Left lobe of liver (tissue), 2 donors: ENCODE measurements at regions not wholly inside any gene's neighbourhood (a gene's known extent, or its start where the extent isn't known, plus 50 kb on each side); places are given as distances from the start of the nearest gene placed in this dataset.
"Not testable (repeated sequence)": the region's sequence is repeated elsewhere in the genome, so short reads cannot be mapped to it uniquely, and the experiment has no call there.

ENCODE experiments used
- ATAC-seq: fragments of 200-7000 bp; cut with Tn5 transposase; one replicate; pipeline ENCODE4 v1.9.1; 2020; ENCODE audit warnings: mild to moderate bottlenecking, moderate library complexity
- DNase-seq: peaks from one replicate; pipeline ENCODE4 v3.0.0-alpha.2; 2020; ENCODE audit warnings: low spot score
- donor health status: DM: no; HTN: no; CAD: no; lungs with moderate emphysema.
- donor health status: DM: no; HTN: yes; CAD: no.

DNA sequence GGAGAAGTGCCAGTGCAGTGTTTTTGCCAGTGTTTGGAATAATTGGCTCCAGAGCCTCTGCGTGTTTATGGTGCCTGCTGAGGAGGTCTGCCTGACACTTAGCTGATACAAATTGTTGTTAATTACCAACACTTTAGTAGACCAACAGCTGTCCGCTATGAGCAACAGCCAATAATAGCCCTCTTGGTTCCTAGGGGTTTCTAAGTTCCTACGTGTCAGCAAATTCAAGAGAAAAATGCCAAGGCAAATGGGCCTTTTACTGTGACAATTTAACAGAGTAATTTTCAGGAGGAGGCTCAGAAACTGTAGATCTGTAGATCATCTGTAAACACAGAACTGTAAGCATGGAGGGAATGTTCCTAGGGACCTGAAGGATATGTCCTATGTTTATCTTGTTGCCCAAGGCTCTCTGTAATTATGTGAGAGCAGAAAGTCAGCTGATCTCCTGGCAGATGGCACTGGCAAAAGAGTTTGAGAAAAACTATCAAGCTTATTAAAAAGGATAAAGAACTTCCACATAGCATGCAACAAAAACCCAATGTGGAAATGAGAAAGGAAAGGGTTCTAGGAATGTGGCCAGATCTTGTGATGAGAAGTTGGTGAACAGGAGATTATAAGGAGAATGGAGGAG, 157.7 kb downstream of the GJA1 start:
- DNase-seq (no peak), ATAC-seq (no peak)

DNA sequence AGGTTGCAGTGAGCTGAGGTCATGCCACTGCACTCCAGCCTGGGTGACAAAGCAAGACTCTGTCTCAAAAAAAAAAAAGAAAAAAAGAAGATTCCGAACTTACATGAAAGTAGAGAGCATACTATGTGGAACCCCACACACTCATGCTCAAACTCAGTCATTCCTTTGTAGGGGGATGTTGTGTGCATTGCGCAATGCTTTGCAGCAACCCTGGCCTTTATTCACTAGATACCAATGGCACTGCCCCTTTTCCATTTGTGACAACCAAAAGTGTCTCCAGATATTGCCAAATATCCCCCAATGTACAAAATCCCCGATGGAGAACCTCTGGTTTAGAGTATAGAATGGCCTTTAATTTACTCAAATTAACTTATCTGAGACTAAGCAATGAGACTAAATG, 158.6 kb downstream of the GJA1 start:
- DNase-seq, result no peak

DNA sequence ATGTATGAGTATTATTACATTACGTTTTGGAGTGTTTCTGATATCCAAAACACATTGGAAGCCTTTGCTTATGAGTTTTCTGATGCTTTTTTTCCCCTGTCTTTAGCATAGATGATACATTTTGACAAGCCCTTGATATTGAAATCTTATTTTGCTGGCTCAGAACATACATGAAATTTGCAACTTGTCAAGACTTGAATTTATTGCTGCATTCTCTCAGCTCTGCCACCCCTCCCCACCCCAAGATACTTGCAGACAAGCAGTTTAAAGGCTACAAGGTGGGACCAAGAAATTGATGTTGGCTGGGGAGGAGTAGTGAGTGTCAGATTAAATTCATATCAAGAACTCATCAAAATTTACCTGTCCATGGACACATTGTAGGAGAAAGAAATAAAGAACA, 160.2 kb downstream of the GJA1 start:
- no peak for DNase-seq
- ATAC-seq, result no peak

More for the DNA sequence above, 158.6 kb downstream of the GJA1 start:
- ATAC-seq, result no peak

DNA sequence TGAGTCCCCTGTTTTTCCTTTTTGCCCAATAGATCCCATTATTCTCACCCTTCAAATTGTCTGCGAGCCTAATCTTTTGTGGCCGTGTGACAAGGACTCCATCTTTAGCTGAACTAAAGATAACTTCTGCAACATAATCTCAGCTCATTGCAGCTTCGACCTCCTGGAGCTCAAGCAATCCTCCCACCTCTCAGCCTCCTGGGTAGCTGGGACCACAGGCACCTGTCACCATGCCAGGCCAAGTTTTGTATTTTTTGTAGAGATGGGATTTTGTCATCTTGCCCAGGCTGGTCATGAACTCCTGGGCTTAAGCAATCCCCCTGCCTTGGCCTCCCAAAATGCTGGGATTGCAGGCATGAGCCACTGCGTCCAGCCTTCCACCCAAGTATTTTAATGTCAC, 161.0 kb downstream of the GJA1 start:
- ATAC-seq, result no peak
- DNase-seq, result no peak

DNA sequence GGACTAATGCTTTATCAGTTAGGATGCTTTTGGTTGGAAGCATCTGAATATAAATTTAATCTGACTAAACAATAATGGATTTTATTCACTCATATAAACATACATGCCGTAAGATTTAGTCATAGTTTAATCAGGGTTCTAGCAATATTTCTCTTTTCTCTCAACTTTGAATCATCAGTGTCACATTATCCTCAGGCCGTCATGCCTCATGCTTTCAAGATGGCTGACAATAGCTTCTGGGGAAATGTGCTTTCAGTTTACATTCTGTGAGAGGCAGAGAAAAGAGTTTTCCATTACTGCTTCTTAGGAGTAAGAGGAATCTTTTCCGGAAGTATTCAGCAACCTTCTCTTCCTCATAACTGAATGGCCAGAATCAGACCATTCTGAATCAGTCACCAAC, 162.2 kb downstream of the GJA1 start:
- no peak for DNase-seq
- ATAC-seq, result no peak

DNA sequence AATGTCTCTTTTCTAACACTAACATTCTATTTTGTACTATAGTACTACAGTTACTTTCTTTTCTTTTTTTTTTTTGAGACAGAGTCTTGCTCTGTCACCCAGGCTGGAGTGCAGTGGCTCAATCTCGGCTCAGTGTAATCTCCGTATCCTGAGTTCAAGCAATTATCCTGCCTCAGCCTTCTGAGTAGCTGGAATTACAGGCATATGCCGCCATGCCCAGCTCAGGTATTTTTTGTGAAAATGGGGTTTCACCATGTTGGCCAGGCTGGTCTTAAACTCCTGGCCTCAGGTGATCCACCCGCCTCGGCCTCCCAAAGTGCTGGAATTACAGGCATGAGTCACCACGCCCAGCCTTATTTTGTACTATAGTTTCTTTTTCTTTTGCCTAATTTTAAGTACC, 163.9 kb downstream of the GJA1 start:
- ATAC-seq, DNase-seq: not testable (repeated sequence)

DNA sequence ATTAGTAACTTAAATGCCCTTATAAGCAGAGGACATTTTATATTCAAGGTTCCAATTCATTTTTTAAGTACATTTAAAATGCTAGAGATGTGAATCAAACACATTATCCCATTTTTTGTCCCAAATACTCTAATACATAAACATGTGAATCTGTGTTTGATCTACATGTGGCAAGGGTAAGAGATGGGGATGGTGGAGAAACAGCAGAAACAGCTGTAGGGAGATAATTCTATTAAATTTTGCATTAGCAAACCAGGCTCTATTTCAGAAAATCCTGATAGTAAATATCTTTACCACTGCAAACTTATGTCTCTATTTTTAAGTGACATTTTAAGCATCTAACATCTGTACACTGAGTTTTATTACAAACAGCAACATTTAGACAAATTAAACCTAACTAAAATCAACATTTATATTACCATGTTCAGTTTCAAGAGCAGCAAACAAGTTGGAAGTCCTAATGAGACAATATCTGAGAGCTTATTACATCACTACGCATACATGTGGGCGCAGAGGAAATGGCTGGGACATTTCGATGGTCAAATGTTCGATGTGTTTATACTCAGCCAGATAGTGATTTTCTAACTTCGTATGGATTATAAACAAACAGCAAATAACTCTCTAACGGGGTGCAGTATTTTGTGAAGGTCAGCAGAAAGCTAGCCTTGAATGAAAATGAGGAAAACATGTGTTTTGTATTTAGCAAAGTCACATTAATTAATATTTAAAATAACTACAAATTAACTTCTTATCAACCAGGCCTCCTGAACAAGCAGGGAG, 165.1 kb downstream of the GJA1 start:
- ATAC-seq (no peak), DNase-seq (no peak)

DNA sequence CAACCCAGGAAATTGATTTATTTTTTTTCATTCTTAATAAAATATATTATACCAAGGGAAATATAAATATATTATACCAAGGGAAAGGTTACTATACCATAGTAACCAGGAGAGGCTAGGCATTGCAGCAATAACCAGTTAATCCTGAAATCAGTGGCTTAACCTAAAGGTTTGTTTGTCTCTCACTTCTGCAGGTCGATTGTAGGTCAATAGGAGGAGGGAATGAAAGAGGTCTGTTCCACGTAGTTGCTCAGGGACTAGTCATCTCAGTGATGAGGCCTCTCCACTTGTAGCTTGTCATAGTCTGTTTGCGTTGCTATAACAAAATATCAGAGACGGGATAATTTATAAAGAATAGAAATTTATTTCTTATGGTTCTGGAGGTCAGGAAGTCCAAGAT, 168.0 kb downstream of the GJA1 start:
- ATAC-seq (no peak), DNase-seq (no peak)

DNA sequence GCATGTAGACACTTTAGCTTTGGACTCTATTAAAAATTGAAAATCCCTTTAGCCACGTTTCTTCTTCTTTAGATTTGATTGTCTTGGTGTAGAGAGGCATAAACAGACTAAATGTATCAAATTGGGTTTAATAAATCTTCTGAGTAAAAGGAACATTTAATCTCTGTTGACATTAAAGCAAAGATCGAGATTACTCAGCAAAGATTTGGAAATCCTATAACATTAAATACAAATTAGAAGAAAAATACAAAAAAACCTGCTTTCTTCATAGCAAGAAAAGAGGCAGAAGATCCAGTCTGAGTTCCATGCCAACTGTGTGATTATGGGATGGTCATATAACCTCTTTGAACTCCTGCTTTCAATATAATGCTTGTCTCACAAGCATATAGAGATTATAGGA, 172.3 kb downstream of the GJA1 start:
- no peak for ATAC-seq
- DNase-seq, result no peak

DNA sequence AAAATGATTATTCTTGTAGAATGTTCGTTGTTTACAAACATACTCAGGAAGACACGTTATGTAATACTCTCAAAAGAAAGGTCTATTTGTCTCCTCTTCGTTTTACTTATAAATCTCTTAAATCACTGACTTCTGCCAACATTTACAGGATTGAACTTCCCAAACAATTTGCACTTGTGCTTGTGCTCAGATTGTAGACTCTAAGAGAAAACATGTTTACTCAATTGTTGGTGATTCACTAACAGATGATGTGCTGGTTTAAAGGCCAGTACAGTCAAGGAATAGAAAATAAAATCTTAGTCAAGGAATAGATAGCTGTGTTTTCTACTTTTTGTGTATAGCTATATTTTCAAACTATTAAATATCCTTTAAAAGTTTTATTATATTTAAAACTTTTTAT, 172.8 kb downstream of the GJA1 start:
- DNase-seq (no peak), ATAC-seq (no peak)

DNA sequence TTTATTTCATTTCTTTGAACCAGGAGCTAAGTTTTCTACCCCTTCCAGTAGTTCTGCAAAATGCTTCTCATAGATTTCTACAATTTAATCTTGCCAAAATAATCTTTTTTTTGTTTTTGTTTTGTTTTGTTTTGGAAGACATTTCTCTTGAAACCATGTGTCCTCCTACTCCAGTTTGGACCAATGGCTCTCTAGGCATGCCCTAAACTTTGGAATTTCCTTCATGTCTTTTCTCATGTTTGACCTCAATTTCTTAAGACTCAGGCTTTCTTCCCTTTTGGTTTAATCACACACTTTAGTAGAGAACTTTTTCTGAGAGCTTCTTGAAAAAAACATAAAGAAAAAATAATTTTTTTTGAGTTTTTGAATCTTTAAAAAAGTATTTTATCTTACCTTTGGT, 173.8 kb downstream of the GJA1 start:
- ATAC-seq (no peak), DNase-seq (no peak)

DNA sequence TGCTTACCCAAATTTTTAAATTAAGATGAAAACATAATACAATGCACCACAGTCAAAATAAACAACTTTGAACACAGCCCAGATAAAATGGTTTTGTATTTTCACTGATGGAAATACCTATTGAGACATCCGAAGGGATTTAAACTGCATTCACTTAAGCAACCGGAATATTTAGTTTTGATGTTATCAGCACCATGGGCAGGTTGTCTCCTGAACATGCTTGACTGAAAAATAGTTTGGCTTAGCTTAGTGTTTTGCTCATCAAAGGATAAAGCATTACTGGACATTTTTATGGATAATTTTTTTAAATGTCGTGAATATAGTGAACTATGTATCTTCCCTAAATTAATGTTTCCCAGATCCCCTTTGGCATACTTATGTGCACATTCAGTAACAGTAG, 177.5 kb downstream of the GJA1 start:
- no peak for ATAC-seq

DNA sequence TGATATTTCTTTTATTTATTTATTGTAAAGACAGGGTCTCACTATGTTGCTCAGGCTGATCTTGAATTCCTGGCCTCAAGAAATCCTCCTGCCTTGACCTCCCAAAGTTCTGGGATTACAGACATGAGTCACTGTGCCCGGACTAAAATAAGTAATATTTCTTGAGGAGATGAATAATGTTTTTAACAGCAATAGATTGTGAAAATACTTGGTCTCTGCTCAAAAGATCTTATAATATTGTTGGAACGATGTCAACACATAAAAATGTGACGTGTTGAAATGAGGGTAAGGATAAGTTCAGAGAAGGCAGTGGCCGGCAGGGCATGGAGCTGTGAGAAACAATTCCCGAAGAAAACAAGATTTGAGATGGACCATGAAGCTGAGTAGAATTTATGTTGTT, 178.7 kb downstream of the GJA1 start:
- ATAC-seq (no peak), DNase-seq (no peak)

More for the DNA sequence above, 177.5 kb downstream of the GJA1 start:
- no peak for DNase-seq

DNA sequence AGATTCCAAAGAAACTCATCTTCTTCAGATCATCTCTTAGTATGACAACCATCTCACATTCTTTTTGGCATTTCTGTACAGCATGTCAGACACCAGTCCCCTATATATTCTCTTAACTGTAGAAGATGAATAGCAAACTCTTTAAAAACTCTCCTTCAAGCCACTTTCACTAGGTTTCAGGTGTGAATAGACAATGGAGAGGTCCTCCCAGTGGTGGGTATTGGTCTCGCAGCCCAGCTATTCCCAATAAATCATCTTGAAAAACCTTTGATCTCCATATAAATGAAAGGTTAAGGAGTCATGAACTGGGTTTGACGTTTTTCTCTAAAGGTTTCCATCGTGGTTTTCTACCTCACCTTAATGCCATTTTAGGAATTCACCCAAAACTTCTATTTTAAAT, 180.0 kb downstream of the GJA1 start:
- DNase-seq (no peak), ATAC-seq (no peak)

DNA sequence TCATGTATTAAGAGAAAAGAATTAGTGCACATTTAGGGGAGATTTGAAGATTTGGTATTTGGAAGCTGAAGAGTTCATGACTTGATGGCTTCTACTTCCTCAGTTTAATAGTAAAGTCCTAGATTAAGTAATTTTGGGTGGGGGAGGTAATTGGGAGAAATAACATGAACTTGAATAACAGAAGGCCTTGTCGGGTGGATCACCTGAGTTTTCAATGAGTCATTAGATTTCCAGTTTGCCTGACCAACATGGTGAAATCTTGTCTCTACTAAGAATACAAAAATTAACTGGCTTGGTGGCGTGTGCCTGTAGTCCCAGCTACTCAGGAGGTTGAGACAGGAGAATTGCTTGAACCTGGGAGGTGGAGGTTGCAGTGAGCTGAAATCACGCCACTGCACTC, 181.0 kb downstream of the GJA1 start:
- no peak for DNase-seq
- ATAC-seq, result no peak

DNA sequence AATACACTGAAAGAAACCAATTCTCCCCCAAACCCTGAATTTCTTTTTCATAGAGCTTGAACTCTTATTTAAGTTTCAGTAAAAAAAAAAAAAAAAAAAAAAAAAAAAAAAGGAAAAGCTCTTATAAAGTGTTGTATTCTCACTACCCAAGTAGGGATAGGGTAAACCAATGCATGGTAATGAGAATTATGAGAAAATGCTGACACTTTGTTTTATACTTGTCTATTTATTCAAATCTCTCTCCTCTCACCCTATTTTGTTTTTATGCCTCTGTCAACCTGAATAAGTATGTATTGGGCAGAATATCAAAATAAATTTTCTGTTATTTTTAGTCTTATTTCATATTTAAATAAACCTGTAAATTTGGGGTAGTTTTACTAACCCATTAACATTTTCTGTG, 181.9 kb downstream of the GJA1 start:
- DNase-seq (no peak), ATAC-seq (no peak)

DNA sequence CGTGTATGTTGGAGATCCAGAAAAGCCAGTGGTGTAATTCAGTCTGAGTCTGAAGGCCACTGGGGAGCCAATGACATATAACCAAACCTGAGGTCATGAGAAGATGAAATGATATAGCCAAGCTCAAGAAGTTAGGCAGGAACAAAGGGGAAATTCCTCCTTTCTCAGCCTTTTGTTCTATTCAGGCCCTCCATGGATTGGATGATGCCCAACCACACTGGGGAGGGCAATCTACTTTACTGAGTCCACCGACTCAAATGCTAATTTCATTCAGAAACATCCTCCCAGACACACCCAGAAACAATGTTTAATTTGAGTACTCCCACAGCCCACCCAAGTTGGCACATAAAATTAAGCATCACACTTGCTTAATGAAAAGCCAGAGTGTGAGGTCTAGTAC, 183.6 kb downstream of the GJA1 start:
- DNase-seq (no peak), ATAC-seq (no peak)

DNA sequence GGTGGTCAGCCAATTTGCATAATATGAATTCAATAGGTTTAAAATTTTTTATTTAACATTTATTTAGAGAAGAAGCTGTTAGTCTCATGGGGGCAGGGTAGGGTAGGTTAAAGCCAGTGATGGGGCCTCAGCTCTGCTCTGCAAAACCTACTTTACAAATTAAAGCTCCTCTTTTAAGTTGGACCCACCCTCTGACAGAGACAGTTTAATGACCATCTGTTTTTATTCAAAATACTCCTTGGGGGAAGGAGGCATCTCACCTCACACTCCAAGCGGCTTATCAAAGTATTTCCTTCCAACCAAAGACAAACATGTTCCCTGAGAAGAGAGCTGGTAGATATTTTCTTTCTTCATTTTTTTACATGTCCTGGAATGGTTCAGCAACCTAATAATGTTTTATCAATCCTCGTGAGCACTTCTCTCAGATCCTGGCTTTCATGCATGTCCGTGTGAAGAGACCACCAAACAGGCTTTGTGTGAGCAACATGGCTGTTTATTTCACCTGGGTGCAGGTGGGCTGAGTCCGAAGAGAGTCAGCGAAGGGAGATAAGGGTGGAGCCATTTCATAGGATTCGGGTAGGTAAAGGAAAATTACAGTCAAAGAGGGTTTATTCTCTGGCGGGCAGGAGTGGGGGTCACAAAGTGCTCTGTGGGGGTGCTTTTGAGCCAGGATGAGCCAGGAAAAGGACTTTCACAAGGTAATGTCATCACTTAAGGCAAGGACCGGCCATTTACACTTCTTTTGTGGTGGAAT, 184.7 kb downstream of the GJA1 start:
- ATAC-seq, result no peak
- DNase-seq, result no peak

DNA sequence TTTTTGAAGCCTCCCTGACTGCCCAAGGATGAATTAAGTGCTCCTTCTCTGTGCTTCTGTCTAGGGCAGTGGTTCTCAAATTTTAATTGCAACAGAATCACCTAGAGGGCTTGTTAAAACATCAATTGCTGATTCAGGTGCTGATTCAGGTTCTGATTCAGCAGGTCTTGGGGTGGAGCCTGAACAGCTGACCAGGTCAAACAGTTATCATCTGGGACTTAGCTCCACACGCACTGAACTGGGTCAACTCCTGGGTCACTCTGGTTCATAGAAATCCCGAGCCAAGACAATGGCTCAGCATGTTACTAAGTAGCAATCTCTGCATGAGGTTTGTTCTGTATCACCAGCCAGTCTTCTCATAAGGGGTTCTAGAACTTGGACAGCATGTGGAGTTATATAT, 192.3 kb downstream of the GJA1 start:
- ATAC-seq, result peak; percentile 99
- peak; percentile 51 for DNase-seq

DNA sequence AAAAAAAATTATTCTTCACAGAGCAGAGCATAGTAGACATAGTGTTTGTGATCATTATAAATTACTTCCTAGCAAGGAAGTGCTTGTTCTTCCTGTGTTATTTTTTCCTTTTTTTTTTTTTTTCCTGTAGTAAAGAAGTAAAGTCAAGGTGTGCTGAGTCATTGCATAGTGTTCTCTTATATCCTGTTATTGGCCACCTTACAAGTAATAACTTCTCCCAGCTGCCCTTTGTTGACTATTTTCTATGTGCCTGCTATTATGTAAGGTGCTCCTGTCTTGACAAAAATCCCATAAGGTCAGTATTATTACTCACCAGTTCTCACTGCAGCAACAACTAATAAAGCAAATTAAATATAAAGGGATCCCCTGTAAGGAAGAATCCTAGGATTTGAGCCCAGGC, 195.3 kb downstream of the GJA1 start:
- ATAC-seq (no peak), DNase-seq (no peak)

DNA sequence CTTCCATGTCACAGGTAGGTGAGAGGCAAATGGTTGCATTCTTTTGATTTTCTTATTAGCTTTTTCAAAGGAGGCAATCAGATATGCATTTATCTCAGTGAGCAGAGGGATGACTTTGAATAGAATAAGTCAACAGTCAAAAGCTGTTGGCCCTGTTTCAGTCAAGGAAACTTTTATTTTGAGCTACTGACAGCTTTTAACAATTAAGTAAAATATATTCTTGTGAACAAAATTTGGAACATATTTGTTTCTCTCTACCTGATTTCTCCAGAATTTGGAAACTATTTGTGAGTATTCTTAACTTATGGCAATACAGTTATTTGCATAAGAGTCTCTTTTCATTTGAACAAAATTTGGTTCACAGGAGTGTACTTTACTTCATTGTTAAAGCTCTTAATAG, 196.3 kb downstream of the GJA1 start:
- not testable (repeated sequence) for ATAC-seq, DNase-seq

DNA sequence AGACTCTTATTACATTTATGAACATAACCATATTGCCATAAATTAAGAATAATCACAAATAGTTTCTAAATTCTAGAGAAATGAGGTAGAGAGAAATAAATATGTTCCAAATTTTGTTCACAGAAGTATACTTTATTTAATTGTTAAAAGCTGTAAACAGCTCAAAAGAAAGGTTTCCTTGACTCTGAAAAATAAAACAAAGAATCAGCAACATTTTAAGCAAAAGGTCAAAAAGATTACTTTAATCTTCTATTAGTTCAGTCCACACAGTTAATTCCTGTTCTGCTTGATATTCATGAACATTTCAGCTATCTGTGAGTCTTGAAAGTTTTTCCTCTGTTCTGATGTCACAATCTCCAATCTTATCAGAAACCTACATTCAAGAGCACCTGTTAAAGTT, 197.9 kb downstream of the GJA1 start:
- no peak for DNase-seq

More for the DNA sequence above, 197.9 kb downstream of the GJA1 start:
- no peak for ATAC-seq
